Activated T-helper 2 cell treated with anti-CD3 and anti-CD28 coated beads, Interferon-gamma antibody, Interleukin-2, Interleukin-4, amounts not matched to agents 10 μg/mL and 5 μg/mL and 100 μg/mL, durations not matched to agents 14 hours and 24 hours and 36 hours (primary cell): ENCODE measurements at regions not wholly inside any gene's neighbourhood (a gene's known extent, or its start where the extent isn't known, plus 50 kb on each side); places are given as distances from the start of the nearest gene placed in this dataset.

Source experiments
- DNase-seq: peaks from one replicate; pipeline ENCODE4 v3.0.0; 2021; ENCODE audit warnings: low spot score
- H3K27ac Mint-ChIP-seq: one replicate; pipeline ENCODE4 v1.8.0; 2021; ENCODE audit warnings: mixed read lengths
- H3K27me3 Mint-ChIP-seq: one replicate; pipeline ENCODE4 v1.8.0; 2021; ENCODE audit warnings: low read depth, mixed read lengths
- H3K36me3 Mint-ChIP-seq: one replicate; pipeline ENCODE4 v1.8.0; 2021; ENCODE audit warnings: low read depth, mixed read lengths
- H3K4me1 Mint-ChIP-seq: one replicate; pipeline ENCODE4 v1.8.0; 2021; ENCODE audit warnings: low read depth, mixed read lengths
- H3K4me3 Mint-ChIP-seq: one replicate; pipeline ENCODE4 v1.8.0; 2021; ENCODE audit warnings: low read depth, mild to moderate bottlenecking, moderate library complexity, mixed read lengths
- H3K9me3 Mint-ChIP-seq: one replicate; pipeline ENCODE4 v1.8.0; 2021; ENCODE audit warnings: mixed read lengths
- intact Hi-C: fragments of 100-400 bp; cut with micrococcal nuclease; formaldehyde crosslinking; loops from one replicate; pipeline ENCODE4 v1.15.1; 2023

- Mint-ChIP-seq H3K4me1 (peaks cover 14% of the 10 kb centered on the region), H3K4me3 (no peak overlapping the region), H3K27me3 (no peaks in the 10 kb centered on the region), H3K9me3 (no peaks in the 10 kb centered on the region), H3K36me3 (no peaks in the 10 kb centered on the region), H3K27ac (no peak overlapping the region)
- no peak for DNase-seq
- intact Hi-C loops: no loop called here
Observed at GRCh38 chr2:42108852-42109251, 60.3 kb upstream of the EML4 start.

GRCh38 chr2:42109959-42110640 lies 59.1 kb upstream of the EML4 start:
- peaks cover 5% of the 10 kb centered on the region for H3K27me3 Mint-ChIP-seq
- no peak overlapping the region for H3K27ac Mint-ChIP-seq
- no peaks in the 10 kb centered on the region for H3K36me3 Mint-ChIP-seq
- intact Hi-C loops: no loop called here
- H3K9me3 Mint-ChIP-seq: no peaks in the 10 kb centered on the region
- H3K4me1 Mint-ChIP-seq: peaks cover 11% of the 10 kb centered on the region
- no peak overlapping the region for H3K4me3 Mint-ChIP-seq
- no peak for DNase-seq

GRCh38 chr2:42110641-42111322 lies 58.4 kb upstream of the EML4 start:
- Mint-ChIP-seq H3K27me3 (peaks cover 7% of the 10 kb centered on the region), H3K4me3 (no peak overlapping the region), H3K4me1 (peaks cover 12% of the 10 kb centered on the region), H3K9me3 (no peaks in the 10 kb centered on the region), H3K27ac (no peak overlapping the region), H3K36me3 (no peaks in the 10 kb centered on the region)
- DNase-seq: no peak
- intact Hi-C loops: no loop called here

- DNase-seq: no peak
- Mint-ChIP-seq H3K36me3 (no peaks in the 10 kb centered on the region), H3K4me1 (peaks cover 14% of the 10 kb centered on the region), H3K4me3 (no peak overlapping the region), H3K27ac (no peak overlapping the region), H3K9me3 (no peaks in the 10 kb centered on the region), H3K27me3 (peaks cover 9% of the 10 kb centered on the region)
- intact Hi-C loops: no loop called here
Observed at GRCh38 chr2:42112418-42112817, 56.7 kb upstream of the EML4 start.

- Mint-ChIP-seq H3K4me3 (no peak overlapping the region), H3K27me3 (peaks cover 9% of the 10 kb centered on the region), H3K9me3 (no peaks in the 10 kb centered on the region), H3K27ac (no peak overlapping the region), H3K36me3 (no peaks in the 10 kb centered on the region), H3K4me1 (peaks cover 24% of the 10 kb centered on the region)
- no peak for DNase-seq
- intact Hi-C loops: no loop called here
Observed at GRCh38 chr2:42113452-42113851, 55.7 kb upstream of the EML4 start.

GRCh38 chr2:42114091-42114490 lies 55.1 kb upstream of the EML4 start:
- H3K4me1 Mint-ChIP-seq: peaks cover 30% of the 10 kb centered on the region
- intact Hi-C loops: no loop called here
- H3K9me3 Mint-ChIP-seq: no peaks in the 10 kb centered on the region

GRCh38 chr2:42115588-42115987 lies 53.6 kb upstream of the EML4 start:
- Mint-ChIP-seq H3K27ac (no peak overlapping the region), H3K36me3 (no peaks in the 10 kb centered on the region)
- intact Hi-C loops: no loop called here

More at GRCh38 chr2:42114091-42114490, 55.1 kb upstream of the EML4 start:
- Mint-ChIP-seq H3K27ac (no peak overlapping the region), H3K4me3 (no peak overlapping the region), H3K36me3 (no peaks in the 10 kb centered on the region), H3K27me3 (peaks cover 9% of the 10 kb centered on the region)
- DNase-seq: no peak

GRCh38 chr2:42116195-42117181 lies 52.7 kb upstream of the EML4 start:
- intact Hi-C loops: no loop called here
- Mint-ChIP-seq H3K9me3 (peaks cover 5% of the 10 kb centered on the region), H3K36me3 (peaks cover 6% of the 10 kb centered on the region), H3K27me3 (peaks cover 9% of the 10 kb centered on the region), H3K4me1 (peaks cover 30% of the 10 kb centered on the region), H3K4me3 (no peak overlapping the region), H3K27ac (no peak overlapping the region)
- DNase-seq: no peak

More at GRCh38 chr2:42115588-42115987, 53.6 kb upstream of the EML4 start:
- Mint-ChIP-seq H3K9me3 (no peaks in the 10 kb centered on the region), H3K4me1 (peaks cover 30% of the 10 kb centered on the region), H3K27me3 (peaks cover 9% of the 10 kb centered on the region), H3K4me3 (no peak overlapping the region)
- DNase-seq: no peak

- H3K27me3 Mint-ChIP-seq: peaks cover 9% of the 10 kb centered on the region
- peaks cover 12% of the 10 kb centered on the region for H3K9me3 Mint-ChIP-seq
- DNase-seq: no peak
- intact Hi-C loops: no loop called here
- H3K4me1 Mint-ChIP-seq: peaks cover 30% of the 10 kb centered on the region
- no peak overlapping the region for H3K27ac Mint-ChIP-seq
- no peak overlapping the region for H3K4me3 Mint-ChIP-seq
- H3K36me3 Mint-ChIP-seq: peaks cover 11% of the 10 kb centered on the region
Observed at GRCh38 chr2:42117182-42117579, 52.0 kb upstream of the EML4 start.

- Mint-ChIP-seq H3K9me3 (peaks cover 13% of the 10 kb centered on the region), H3K4me1 (peaks cover 27% of the 10 kb centered on the region), H3K4me3 (no peak overlapping the region), H3K27ac (no peak overlapping the region), H3K36me3 (peaks cover 13% of the 10 kb centered on the region), H3K27me3 (peaks cover 9% of the 10 kb centered on the region)
- no peak for DNase-seq
- intact Hi-C loops: loop anchor here (2.0 kb wide), 1 partner anchor 15 kb away; no protein-coding TSS in a partner anchor
Observed at GRCh38 chr2:42117923-42118753, 51.0 kb upstream of the EML4 start.

- DNase-seq: no peak
- intact Hi-C loops: loop anchor here (2.0 kb wide), 1 partner anchor 14 kb away; no protein-coding TSS in a partner anchor
- Mint-ChIP-seq H3K27ac (no peak overlapping the region), H3K9me3 (peaks cover 13% of the 10 kb centered on the region), H3K27me3 (peaks cover 9% of the 10 kb centered on the region), H3K36me3 (peaks cover 17% of the 10 kb centered on the region), H3K4me1 (peaks cover 34% of the 10 kb centered on the region), H3K4me3 (no peak overlapping the region)
Observed at GRCh38 chr2:42118754-42119569, 50.2 kb upstream of the EML4 start.
